Osteoblast (primary cell): ENCODE measurements at regions not wholly inside any gene's neighbourhood (a gene's known extent, or its start where the extent isn't known, plus 50 kb on each side); places are given as distances from the start of the nearest gene placed in this dataset.

Experiments used
- DNase-seq: peaks from one replicate; pipeline ENCODE4 v3.0.0; 2011; ENCODE audit warnings: low spot score, mixed read lengths; ENCODE audit not compliant: insufficient read length; ENCODE audit errors: missing footprints
- H2AFZ ChIP-seq: 2 replicates; pipeline ENCODE4 v1.6.0; 2011; ENCODE audit warnings: mild to moderate bottlenecking, low read length
- H3K27ac ChIP-seq: 2 replicates; pipeline ENCODE4 v1.5.1; 2011; ENCODE audit warnings: mild to moderate bottlenecking, low read depth, low read length, moderate library complexity
- H3K27me3 ChIP-seq: 2 replicates; pipeline ENCODE4 v1.6.0; 2012; ENCODE audit warnings: mild to moderate bottlenecking, control low read depth, inconsistent platforms, low read length, moderate library complexity; ENCODE audit not compliant: insufficient read depth
- H3K36me3 ChIP-seq: 2 replicates; pipeline ENCODE4 v1.5.1; 2011; ENCODE audit warnings: mild to moderate bottlenecking, low read length, control low read depth, moderate library complexity; ENCODE audit not compliant: insufficient read depth
- H3K4me1 ChIP-seq: 2 replicates; pipeline ENCODE4 v1.5.1; 2011; ENCODE audit warnings: mild to moderate bottlenecking, low read length, control low read depth, moderate library complexity; ENCODE audit not compliant: insufficient read depth
- H3K4me2 ChIP-seq: 2 replicates; pipeline ENCODE4 v1.6.0; 2011; ENCODE audit warnings: mild to moderate bottlenecking, low read length; ENCODE audit not compliant: insufficient read depth
- H3K4me3 ChIP-seq: fragments of 200-600 bp; sonication (generic); 3 replicates; pipeline ENCODE4 v1.5.1; 2012; ENCODE audit warnings: mild to moderate bottlenecking, low read length, inconsistent platforms; ENCODE audit not compliant: insufficient read depth
- H3K79me2 ChIP-seq: 2 replicates; pipeline ENCODE4 v1.6.0; 2012; ENCODE audit warnings: mild to moderate bottlenecking, low read length, control low read depth, inconsistent platforms; ENCODE audit not compliant: insufficient read depth
- H3K9me3 ChIP-seq: 2 replicates; pipeline ENCODE4 v1.5.1; 2011; ENCODE audit warnings: low read depth, low read length, control low read depth
- H4K20me1 ChIP-seq: 2 replicates; pipeline ENCODE4 v1.6.0; 2012; ENCODE audit warnings: mild to moderate bottlenecking, low read length, control low read depth; ENCODE audit not compliant: insufficient read depth
- TF ChIP-seq, protein P1 (sequence below): IDR thresholded peaks from 2 replicates; pipeline ENCODE4 v1.5.1; 2011; ENCODE audit warnings: mild to moderate bottlenecking, low read depth, low read length, moderate library complexity; ENCODE audit errors: extremely low read depth

DNA sequence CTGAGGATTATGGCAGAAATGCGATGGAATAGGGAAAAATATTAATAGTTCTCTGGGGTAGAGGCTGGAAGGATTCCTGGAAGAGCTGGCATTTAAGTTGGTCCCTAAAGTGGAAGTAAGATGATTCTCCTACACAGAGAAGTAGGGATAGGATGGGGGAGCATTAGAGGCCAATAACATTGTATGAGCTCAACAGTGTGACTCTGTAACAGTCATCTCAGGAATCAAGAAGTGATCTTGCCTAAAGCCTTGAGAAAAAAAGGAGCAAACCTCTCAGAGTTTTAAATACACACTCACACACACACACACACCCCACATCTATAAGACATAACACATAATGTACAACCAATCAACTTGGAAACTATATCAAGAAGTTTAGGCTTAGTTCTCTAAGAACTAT, 117.7 kb upstream of the CDK1 start:
- Histone ChIP-seq H3K79me2 (no peaks in the 10 kb centered on the region), H3K4me1 (peaks cover 7% of the 10 kb centered on the region), H3K4me3 (no peak overlapping the region), H3K9me3 (no peaks in the 10 kb centered on the region), H3K36me3 (no peaks in the 10 kb centered on the region), H3K4me2 (no peak overlapping the region), H2AFZ (no peak overlapping the region), H4K20me1 (no peaks in the 10 kb centered on the region), H3K27ac (no peak overlapping the region), H3K27me3 (no peaks in the 10 kb centered on the region)
- DNase-seq = no peak
- TF ChIP-seq, protein P1, sequence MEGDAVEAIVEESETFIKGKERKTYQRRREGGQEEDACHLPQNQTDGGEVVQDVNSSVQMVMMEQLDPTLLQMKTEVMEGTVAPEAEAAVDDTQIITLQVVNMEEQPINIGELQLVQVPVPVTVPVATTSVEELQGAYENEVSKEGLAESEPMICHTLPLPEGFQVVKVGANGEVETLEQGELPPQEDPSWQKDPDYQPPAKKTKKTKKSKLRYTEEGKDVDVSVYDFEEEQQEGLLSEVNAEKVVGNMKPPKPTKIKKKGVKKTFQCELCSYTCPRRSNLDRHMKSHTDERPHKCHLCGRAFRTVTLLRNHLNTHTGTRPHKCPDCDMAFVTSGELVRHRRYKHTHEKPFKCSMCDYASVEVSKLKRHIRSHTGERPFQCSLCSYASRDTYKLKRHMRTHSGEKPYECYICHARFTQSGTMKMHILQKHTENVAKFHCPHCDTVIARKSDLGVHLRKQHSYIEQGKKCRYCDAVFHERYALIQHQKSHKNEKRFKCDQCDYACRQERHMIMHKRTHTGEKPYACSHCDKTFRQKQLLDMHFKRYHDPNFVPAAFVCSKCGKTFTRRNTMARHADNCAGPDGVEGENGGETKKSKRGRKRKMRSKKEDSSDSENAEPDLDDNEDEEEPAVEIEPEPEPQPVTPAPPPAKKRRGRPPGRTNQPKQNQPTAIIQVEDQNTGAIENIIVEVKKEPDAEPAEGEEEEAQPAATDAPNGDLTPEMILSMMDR = no peak

DNA sequence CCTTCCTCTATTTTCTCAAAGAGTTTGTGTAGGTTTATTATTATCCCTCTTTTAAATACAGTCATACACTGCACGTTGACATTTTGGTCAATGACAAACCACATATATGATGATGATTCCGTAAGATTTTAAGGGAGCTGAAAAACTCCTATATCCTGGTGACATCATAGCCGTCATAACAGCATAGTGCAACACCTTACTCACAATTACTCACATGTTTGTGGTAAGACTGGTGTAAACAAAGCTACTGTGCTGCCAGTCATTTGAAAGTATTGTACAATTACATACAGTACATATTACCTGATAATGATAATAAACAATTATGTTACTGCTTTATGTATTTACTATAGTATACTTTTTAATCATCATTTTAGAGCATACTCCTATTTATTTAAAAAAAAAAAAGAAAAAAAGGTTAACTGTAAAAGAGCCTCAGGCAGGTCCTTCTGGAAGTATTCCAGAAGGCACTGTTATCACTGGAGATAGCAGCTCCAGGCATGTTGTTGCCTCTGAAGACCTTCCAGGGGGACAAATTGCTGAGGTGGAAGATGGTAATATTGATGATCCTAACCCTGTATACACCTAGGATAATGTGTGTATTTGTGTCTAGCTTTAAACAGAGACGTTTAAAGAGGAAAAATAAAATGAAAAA, 123.3 kb upstream of the CDK1 start:
- Histone ChIP-seq H3K27me3 (no peaks in the 10 kb centered on the region), H3K4me3 (no peak overlapping the region), H2AFZ (no peak overlapping the region), H3K4me2 (no peak overlapping the region), H3K27ac (no peak overlapping the region), H3K9me3 (no peaks in the 10 kb centered on the region), H4K20me1 (no peaks in the 10 kb centered on the region), H3K4me1 (no peaks in the 10 kb centered on the region), H3K79me2 (no peaks in the 10 kb centered on the region), H3K36me3 (no peaks in the 10 kb centered on the region)
- TF ChIP-seq, protein P1 = no peak
- no peak for DNase-seq

DNA sequence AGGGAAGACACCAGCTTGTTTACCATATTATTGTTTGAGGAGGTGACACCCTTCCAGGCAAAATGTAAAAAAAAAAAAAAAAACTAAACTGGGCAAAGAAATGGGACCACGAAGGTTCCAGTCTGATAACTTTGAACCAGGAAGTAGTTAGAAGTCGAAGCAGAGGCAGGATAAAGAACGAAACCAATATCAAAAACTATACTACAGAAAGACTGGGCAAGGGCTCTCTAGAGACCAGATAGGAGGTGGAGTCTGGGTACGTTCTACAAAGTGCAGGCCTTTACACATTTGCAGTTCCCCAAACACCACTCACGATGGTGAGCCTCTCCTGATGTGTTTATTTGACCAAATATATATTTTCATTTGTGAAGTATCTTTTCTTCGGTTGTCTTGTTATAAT, 125.7 kb upstream of the CDK1 start:
- Histone ChIP-seq H3K9me3 (no peaks in the 10 kb centered on the region), H3K36me3 (no peaks in the 10 kb centered on the region), H3K4me1 (no peaks in the 10 kb centered on the region), H4K20me1 (no peaks in the 10 kb centered on the region), H3K27ac (no peak overlapping the region), H3K27me3 (no peaks in the 10 kb centered on the region), H3K4me2 (no peak overlapping the region), H2AFZ (no peak overlapping the region), H3K79me2 (no peaks in the 10 kb centered on the region), H3K4me3 (no peak overlapping the region)
- no peak for DNase-seq
- TF ChIP-seq, protein P1 = no peak

DNA sequence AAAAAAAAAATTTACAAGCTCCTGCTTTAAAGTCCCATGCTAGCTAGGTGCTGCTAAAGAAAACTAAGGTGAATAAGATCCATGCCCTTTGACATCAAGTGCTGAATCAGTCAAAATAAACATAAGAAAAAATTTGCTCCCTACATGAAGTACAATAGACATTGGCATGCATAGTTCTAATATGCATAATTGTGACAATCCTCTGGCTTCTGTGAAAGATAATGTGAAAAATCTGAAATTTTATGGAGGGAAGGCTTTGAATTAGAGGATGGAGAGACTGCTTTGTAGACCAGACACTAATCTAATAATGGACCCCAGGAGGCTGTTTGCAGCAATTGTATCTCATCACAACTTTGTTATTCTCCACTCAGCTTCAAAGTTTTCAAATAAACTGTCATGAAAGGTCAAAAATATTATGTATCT, 127.9 kb upstream of the CDK1 start:
- Histone ChIP-seq H3K9me3 (no peaks in the 10 kb centered on the region), H3K4me1 (no peaks in the 10 kb centered on the region), H2AFZ (no peak overlapping the region), H3K27me3 (no peaks in the 10 kb centered on the region), H4K20me1 (no peaks in the 10 kb centered on the region), H3K79me2 (no peaks in the 10 kb centered on the region), H3K36me3 (no peaks in the 10 kb centered on the region), H3K4me2 (no peak overlapping the region), H3K27ac (no peak overlapping the region), H3K4me3 (no peak overlapping the region)
- DNase-seq = no peak
- TF ChIP-seq, protein P1 = no peak
